NOMO-1 treated with DMSO at 0.1 percent for 48 hours (cell line): ENCODE measurements at regions not wholly inside any gene's neighbourhood (a gene's known extent, or its start where the extent isn't known, plus 50 kb on each side); places are given as distances from the start of the nearest gene placed in this dataset.
A peak's percentile ranks its signal among the peaks of the same experiment; 100 is the strongest.
"Not testable (repeated sequence)": the region's sequence is repeated elsewhere in the genome, so short reads cannot be mapped to it uniquely, and the experiment has no call there.

Source experiments
- DNase-seq: peaks from one replicate; lab custom pipeline; 2025; ENCODE audit not compliant: unreplicated experiment; lab: John Stamatoyannopoulos, UW

DNA sequence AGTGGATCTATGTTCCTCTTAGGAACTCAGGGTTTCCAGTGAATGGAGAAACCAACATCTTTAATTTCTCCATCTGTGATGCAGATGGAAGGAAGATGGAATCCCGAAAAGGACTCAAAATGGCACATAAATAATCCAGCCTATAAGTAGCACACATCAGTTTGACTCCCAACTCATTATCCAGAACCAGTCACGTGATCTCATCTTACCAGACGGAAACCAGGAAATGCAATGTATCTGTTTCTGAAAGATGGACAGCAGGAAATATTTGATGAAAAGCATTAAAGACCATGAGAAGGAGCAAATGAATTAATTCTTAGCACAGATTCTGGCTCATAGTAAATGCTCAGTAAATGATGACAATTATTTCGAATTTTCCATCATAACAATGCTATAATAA lies 443.1 kb upstream of the FMR1 start:
- no peak for DNase-seq

DNA sequence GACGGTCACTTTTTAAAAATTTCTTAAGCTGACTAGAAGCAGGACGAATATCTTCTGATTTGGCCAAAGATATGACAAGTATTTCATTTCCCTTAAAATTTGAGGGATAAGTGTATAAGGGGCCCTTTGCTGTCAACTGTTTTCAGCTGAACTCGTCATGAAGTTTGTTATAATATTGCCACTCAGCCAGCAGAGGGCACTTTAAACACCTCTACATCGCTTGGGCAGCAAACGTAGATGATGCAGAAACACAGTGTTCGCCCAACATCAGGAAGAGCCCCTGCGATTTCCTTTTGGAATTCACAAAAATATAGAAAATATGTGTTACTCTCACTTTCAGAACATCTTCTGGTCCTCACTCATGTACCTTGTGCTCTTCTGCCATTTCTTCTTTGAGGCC lies 435.7 kb upstream of the FMR1 start:
- no peak for DNase-seq

- DNase-seq, result no peak
Measured at GRCh38 chrX:147478899-147479298, 432.8 kb upstream of the FMR1 start.

DNA sequence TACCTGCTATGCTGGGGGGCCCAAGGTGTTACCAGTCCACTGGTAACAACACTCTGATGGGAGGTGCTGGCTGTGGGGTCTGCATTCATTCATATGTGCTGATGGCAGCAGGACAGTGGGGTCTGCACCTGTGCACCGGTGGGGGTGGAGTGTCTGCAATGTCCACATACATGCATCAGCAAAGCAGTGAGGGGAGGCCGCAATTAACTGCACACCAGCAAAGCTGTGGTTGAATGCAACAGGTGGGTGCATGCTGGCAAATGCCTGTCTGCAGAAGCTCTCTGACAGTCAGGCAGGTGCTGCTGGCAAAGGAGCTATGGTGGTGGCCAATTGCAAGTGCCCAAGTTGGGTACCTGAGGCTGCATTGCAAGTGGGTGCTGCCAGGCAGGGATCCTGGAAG lies 426.5 kb upstream of the FMR1 start:
- DNase-seq, result no peak

DNA sequence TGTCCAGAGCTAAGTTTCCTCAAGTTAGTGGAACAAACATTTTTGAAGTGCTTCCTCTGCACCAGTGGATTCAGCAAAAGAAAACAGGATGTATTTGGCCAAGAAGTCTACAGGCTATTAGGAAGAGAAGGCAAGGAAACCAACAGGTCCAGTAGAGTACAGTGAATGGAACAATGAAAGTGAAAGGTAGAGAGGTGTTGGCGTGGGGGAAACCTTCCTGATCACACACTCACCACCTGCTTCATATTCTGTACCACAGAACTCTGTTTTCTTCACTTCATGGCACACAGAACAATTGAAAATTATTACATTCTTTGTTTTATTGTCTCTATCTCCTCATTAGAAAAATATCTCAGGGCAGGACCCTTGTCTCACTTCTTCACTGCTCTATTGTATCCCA lies 417.4 kb upstream of the FMR1 start:
- DNase-seq, result no peak

DNA sequence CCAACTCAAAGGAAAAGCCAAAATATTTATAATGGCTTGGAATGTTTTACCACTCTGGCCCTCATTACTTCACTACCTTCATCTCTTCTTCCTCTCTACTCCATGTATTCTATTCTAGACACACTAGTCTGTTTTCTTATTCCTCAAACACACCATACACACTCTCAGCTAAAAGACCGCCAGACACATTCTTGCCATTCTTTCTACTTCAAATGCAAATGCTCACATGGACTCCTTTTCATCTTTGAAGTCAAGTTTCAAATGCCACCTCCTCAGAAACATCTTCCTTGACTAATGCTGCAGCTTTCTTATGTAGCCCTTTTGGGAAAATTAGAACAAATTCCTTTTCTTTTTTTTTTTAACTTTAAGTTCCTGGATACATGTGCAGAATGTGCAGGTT lies 412.9 kb upstream of the FMR1 start:
- no peak for DNase-seq

GRCh38 chrX:147522981-147523380 lies 388.7 kb upstream of the FMR1 start:
- DNase-seq, result no peak

DNA sequence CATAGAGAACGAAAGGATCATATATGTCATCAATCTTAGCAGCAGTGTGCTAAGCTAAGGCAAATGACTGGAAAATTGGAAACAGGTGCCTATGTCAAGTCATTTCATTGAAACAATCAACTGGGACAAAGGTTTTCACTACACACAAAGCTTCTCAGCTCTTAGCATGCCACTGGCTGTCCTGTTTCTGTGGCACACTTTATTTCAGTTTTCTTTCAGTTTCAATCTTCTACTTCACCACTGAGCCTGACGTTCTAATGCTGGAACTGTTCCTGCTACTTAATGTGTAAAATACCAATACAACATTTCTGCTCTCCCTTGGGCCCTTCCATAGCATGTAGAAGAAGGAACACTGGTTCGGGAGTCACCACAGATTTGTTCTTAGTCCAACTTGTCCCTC lies 378.3 kb upstream of the FMR1 start:
- DNase-seq, result no peak

DNA sequence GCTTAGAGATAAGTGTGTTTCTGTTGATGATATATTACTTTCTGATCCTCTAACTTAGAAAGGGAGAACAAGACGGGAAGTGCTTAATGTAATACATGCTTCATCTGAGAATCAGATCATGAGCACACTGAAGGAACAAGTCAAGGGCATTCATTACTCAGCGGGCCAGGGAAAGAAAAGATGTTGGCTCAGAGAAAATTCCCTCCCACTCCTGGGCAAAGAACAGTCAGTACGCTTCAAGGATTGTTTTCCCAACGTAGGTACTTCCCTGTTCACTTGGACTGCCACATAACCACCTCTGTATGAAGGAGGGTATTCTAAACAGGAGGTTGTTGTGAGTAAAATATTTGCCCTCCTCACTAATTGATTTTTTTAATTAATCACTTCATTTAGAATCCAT lies 374.5 kb upstream of the FMR1 start:
- no peak for DNase-seq

DNA sequence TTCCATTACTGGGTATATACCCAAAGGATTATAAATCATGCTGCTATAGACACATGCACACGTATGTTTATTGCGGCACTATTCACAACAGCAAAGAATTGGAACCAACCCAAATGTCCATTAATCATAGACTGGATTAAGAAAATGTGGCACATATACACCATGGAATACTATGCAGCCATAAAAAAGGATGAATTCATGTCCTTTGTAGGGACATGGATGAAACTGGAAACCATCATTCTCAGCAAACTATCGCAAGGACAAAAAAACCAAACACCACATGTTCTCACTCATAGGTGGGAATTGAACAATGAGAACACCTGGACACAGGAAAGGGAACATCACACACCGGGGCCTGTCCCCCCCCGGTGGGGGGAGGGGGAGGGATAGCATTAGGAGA lies 363.7 kb upstream of the FMR1 start:
- DNase-seq, result not testable (repeated sequence)

DNA sequence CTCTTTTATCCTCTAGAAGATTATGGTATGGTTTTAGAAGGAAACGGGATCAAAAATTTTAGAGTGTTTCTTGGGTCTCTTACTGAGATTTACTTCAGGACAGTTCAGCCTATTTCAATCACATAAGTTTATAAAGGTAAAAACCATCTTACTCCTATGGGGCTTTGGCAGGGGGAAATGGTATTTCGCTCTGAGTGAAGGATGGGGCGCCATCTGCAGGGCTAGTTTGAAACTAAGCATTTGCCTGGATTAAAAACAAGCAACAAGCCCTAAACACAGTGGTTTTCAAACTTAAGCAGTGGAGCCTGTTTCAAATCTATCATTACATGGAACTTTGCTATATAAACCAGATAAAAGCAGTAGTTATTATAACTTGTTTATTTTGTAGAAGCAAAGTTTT lies 361.5 kb upstream of the FMR1 start:
- peak; percentile 0 for DNase-seq

- DNase-seq, result no peak
Measured at GRCh38 chrX:147559191-147559590, 352.5 kb upstream of the FMR1 start.

- no peak for DNase-seq
Measured at GRCh38 chrX:147565237-147565636, 346.5 kb upstream of the FMR1 start.

DNA sequence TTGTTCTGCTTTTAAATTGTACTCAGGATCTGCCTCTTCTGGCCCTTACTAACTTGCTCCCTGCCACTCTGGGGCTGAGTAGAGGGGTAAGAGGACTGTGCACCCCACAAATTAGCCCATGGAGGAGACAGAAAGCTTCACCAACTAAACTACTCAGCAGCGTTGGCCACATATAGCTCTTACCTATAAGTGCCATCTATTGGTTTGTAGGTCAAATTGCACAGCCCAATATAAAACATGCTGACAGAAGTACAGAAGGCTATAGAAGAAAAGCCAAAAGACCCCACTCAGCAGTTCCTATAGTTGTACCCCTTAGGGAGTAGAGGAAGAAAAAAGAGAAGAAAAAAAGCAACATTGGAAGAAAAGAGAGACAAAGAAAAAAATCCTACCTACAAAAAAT lies 341.2 kb upstream of the FMR1 start:
- DNase-seq, result no peak

- DNase-seq, result no peak
Measured at GRCh38 chrX:147573266-147573665, 338.5 kb upstream of the FMR1 start.

DNA sequence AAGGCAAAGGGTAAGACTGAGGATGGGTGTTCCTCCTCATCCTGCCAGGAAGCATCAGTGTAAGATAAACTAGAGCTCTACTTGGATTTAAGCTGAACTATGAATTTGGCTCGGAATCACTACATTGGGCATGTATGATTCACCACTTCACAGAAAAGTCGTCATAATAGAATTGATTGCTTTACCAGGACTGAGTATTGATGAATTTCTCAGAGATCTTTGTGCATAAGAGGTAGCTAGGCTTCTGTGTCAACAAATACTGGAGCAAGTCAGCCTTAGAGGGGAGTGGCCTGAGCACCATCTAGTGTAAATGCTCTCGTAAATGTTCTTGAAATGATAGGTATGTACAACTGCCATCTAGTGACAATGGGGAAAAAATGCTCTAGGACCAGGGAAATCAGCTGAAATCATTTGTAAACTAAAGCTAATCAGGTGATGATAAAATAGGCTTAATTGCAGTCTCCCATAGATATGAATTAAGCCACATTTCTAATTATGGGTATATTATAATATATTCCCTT lies 309.5 kb upstream of the FMR1 start:
- no peak for DNase-seq

DNA sequence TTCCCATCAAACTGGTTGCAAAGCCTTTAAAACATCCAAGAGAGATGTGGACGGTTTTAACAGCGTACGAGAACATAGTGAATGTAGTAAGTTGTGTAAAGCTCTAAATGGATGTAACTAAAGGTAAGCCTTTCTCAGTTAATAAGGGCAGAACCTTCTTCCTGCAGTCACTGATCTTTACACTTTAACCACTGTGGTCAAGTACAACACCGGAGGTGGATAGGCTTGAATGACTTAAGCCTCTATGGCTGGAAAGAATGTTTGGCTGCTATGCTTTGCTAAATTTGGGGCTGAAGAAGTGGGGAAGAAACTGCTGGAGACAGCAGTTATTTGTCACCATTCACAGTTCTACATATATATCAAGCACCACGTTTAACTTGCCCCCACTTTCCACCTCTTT lies 285.1 kb upstream of the FMR1 start:
- DNase-seq, result no peak

GRCh38 chrX:147635186-147635585 lies 276.5 kb upstream of the FMR1 start:
- DNase-seq, result no peak

- no peak for DNase-seq
Measured at GRCh38 chrX:147637190-147637589, 274.5 kb upstream of the FMR1 start.

DNA sequence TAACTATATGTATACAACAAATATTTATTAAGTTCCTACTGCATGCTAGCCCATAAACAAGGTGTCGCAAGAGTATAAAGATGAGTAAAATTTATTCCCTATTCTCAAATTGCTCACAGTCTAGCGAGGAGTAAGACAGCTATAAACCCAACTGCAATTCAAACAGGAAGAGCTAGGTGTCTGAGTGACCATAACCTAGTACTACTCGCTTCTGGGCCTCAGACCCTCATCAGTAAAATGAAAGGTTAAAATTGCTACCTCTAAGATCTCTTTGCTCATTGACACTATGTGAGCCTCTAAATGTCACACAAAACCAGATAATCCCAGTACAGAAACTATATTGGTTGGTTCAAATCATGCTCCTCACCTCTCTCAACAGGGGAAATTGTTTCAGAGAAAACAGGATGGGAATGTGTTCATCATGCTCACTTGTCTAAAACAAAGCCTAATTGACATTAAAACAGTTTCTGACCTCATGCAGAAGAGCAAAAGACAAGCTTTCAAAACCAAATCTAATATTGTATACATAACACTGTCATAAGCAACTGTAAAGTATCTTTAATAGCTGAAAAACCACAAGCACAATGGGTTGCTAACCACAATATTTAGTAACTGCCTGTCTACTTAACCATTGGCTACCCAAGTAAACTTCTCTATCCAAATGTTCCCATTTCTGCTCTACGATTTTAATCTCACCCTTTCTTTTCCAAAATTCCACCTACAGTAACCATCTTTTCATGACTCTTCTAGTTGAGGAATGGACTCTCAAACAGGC lies 264.6 kb upstream of the FMR1 start:
- DNase-seq, result peak; percentile 69

DNA sequence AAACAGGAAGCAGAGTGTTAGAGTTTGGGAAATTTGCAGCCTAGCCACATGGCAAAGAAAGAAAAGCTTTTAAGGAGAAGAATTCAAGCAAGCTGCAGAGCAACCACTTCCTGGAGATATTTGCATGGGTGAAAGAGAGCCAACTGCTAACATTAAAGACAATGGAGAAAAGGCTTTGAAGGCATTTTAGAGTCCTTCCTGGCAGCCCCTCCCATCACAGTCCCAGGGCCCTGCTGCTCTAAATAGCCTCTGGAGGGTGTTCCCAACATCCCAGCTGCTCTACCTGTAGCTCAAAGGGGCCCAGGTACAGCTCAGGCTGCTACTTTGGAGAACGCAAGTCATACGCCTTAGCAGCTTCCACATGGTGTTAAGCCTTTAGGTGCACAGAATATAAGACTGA lies 235.9 kb upstream of the FMR1 start:
- no peak for DNase-seq

- DNase-seq, result no peak
Measured at GRCh38 chrX:147679356-147680005, 232.2 kb upstream of the FMR1 start.

DNA sequence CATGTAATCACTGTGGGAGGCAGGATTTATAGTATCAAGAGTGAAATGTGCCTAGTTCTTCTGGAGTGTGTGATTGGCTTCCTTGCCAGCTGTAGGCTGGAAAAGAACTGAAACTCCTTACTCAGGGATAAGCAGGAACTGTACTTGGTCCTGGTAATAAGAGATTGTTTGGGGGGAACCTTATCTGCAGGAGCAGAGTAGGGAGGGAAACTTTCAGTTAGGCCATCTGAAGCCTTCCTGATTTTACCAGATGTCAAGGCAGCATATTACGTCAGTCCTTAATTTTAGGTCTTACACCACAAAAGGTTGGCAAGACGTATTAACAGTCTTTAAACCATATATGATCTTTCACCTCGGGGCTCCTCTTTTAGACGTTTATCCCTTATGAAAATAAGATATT lies 231.5 kb upstream of the FMR1 start:
- peak; percentile 26 for DNase-seq
